DOHH2 (cell line): ENCODE measurements at regions not wholly inside any gene's neighbourhood (a gene's known extent, or its start where the extent isn't known, plus 50 kb on each side); places are given as distances from the start of the nearest gene placed in this dataset.

Experiments used
- H3F3A ChIP-seq: fragments of 200-600 bp; sonication (generic), shearing (Covaris generic); 2 replicates; pipeline ENCODE4 v1.6.0; 2016; ENCODE audit warnings: antibody characterized with exemption, mild to moderate bottlenecking; ENCODE audit not compliant: control insufficient read depth, insufficient read depth
- H3K27ac ChIP-seq: fragments of 200-600 bp; sonication (generic); 2 replicates; pipeline ENCODE4 v1.5.1; 2014; ENCODE audit warnings: low read depth, mild to moderate bottlenecking, low read length, moderate library complexity
- H3K27me3 ChIP-seq: fragments of 200-600 bp; sonication (generic); 2 replicates; pipeline ENCODE4 v1.6.1; 2014; ENCODE audit warnings: mild to moderate bottlenecking, low read length, mixed read lengths; ENCODE audit not compliant: control insufficient read depth
- H3K36me3 ChIP-seq: fragments of 200-600 bp; sonication (generic); 2 replicates; pipeline ENCODE4 v1.6.1; 2014; ENCODE audit warnings: mild to moderate bottlenecking, low read length, moderate library complexity, mixed read lengths; ENCODE audit not compliant: control insufficient read depth
- H3K4me1 ChIP-seq: fragments of 200-600 bp; sonication (generic); 2 replicates; pipeline ENCODE4 v1.6.1; 2014; ENCODE audit warnings: mild to moderate bottlenecking, low read length, mixed read lengths; ENCODE audit not compliant: control insufficient read depth
- H3K4me2 ChIP-seq: fragments of 200-600 bp; sonication (generic); 2 replicates; pipeline ENCODE4 v1.6.0; 2014; ENCODE audit warnings: mild to moderate bottlenecking, low read length, moderate library complexity
- H3K4me3 ChIP-seq: fragments of 200-600 bp; sonication (generic); 2 replicates; pipeline ENCODE4 v1.5.1; 2014; ENCODE audit warnings: mild to moderate bottlenecking, low read length, mixed read lengths
- H3K79me2 ChIP-seq: fragments of 200-600 bp; sonication (generic); 2 replicates; pipeline ENCODE4 v1.6.1; 2014; ENCODE audit warnings: mild to moderate bottlenecking, low read length, mixed read lengths; ENCODE audit not compliant: control insufficient read depth
- H3K9me2 ChIP-seq: fragments of 200-600 bp; sonication (generic); replicated peaks from 2 replicates; pipeline ENCODE4 v1.6.1; 2014; ENCODE audit warnings: mild to moderate bottlenecking, low read length, mixed read lengths; ENCODE audit not compliant: control insufficient read depth
- H3K9me3 ChIP-seq: fragments of 200-600 bp; sonication (generic); 2 replicates; pipeline ENCODE4 v1.6.1; 2014; ENCODE audit warnings: antibody characterized with exemption, low read length, mixed read lengths; ENCODE audit not compliant: control insufficient read depth, insufficient read depth
- H4K20me1 ChIP-seq: fragments of 200-600 bp; sonication (generic); 2 replicates; pipeline ENCODE4 v1.6.0; 2014; ENCODE audit warnings: low read depth, mild to moderate bottlenecking, antibody characterized with exemption, low read length, moderate library complexity; ENCODE audit not compliant: control insufficient read depth, insufficient read depth
- CTCF ChIP-seq: fragments of 200-600 bp; sonication (generic); IDR thresholded peaks from one replicate; pipeline ENCODE4 v1.5.1; 2014; ENCODE audit warnings: antibody characterized with exemption, mild to moderate bottlenecking, low read depth, low read length; ENCODE audit not compliant: poor library complexity, severe bottlenecking
- EZH2phosphoT487 ChIP-seq: fragments of 200-600 bp; sonication (generic); IDR thresholded peaks from 2 replicates; pipeline ENCODE4 v1.6.1; 2017; ENCODE audit warnings: borderline replicate concordance, mild to moderate bottlenecking, antibody characterized with exemption, low read length, moderate library complexity, mixed read lengths

GRCh38 chr2:40737180-40737579, 285.3 kb upstream of the SLC8A1 start:
- H3K36me3 ChIP-seq = no peaks in the 10 kb centered on the region
- H3K79me2 ChIP-seq = no peaks in the 10 kb centered on the region
- no peaks in the 10 kb centered on the region for H3F3A ChIP-seq
- H3K4me3 ChIP-seq = no peak overlapping the region
- H3K27me3 ChIP-seq = peaks cover 14% of the 10 kb centered on the region; the same call in 1 of the 2 replicates
- no peaks in the 10 kb centered on the region for H3K9me3 ChIP-seq
- H3K27ac ChIP-seq = no peak overlapping the region
- H3K4me1 ChIP-seq = no peaks in the 10 kb centered on the region
- no peaks in the 10 kb centered on the region for H3K9me2 ChIP-seq
- TF ChIP-seq EZH2phosphoT487 (no peak), CTCF (no peak)
- no peaks in the 10 kb centered on the region for H4K20me1 ChIP-seq
- H3K4me2 ChIP-seq = no peak overlapping the region

- Histone ChIP-seq H3K36me3 (no peaks in the 10 kb centered on the region), H3F3A (no peaks in the 10 kb centered on the region), H3K9me3 (no peaks in the 10 kb centered on the region), H3K4me2 (no peak overlapping the region), H3K4me1 (no peaks in the 10 kb centered on the region), H3K4me3 (no peak overlapping the region), H4K20me1 (no peaks in the 10 kb centered on the region), H3K9me2 (no peaks in the 10 kb centered on the region), H3K27me3 (0 out of 2 replicates have a peak, but pooled peaks cover 7% of the 10 kb centered on the region), H3K27ac (no peak overlapping the region), H3K79me2 (no peaks in the 10 kb centered on the region)
- no peak for TF ChIP-seq EZH2phosphoT487
- TF ChIP-seq CTCF = no peak
Measured at GRCh38 chr2:40740419-40740818, 288.5 kb upstream of the SLC8A1 start.

- TF ChIP-seq EZH2phosphoT487 = no peak
- no peak for TF ChIP-seq CTCF
- H3K36me3 ChIP-seq = no peaks in the 10 kb centered on the region
- H3K79me2 ChIP-seq = no peaks in the 10 kb centered on the region
- no peaks in the 10 kb centered on the region for H3K9me2 ChIP-seq
- H3K4me3 ChIP-seq = no peak overlapping the region
- H3K4me1 ChIP-seq = no peaks in the 10 kb centered on the region
- no peak overlapping the region for H3K4me2 ChIP-seq
- no peaks in the 10 kb centered on the region for H3K9me3 ChIP-seq
- H4K20me1 ChIP-seq = no peaks in the 10 kb centered on the region
- H3K27ac ChIP-seq = no peak overlapping the region
- H3F3A ChIP-seq = no peaks in the 10 kb centered on the region
- H3K27me3 ChIP-seq = 0 out of 2 replicates have a peak, but pooled peaks cover 7% of the 10 kb centered on the region
Measured at GRCh38 chr2:40741532-40741931, 289.6 kb upstream of the SLC8A1 start.

GRCh38 chr2:40746191-40746590, 294.3 kb upstream of the SLC8A1 start:
- no peaks in the 10 kb centered on the region for H3F3A ChIP-seq
- no peaks in the 10 kb centered on the region for H3K36me3 ChIP-seq
- H3K4me2 ChIP-seq = no peak overlapping the region
- no peaks in the 10 kb centered on the region for H3K4me1 ChIP-seq
- no peaks in the 10 kb centered on the region for H4K20me1 ChIP-seq
- H3K27me3 ChIP-seq = no peaks in the 10 kb centered on the region
- no peak overlapping the region for H3K4me3 ChIP-seq
- no peak overlapping the region for H3K27ac ChIP-seq
- no peaks in the 10 kb centered on the region for H3K79me2 ChIP-seq
- TF ChIP-seq EZH2phosphoT487 (no peak), CTCF (no peak)
- no peaks in the 10 kb centered on the region for H3K9me3 ChIP-seq
- no peaks in the 10 kb centered on the region for H3K9me2 ChIP-seq
